ENCODE measurements at regions not wholly inside any gene's neighbourhood (a gene's known extent, or its start where the extent isn't known, plus 50 kb on each side); places are given as distances from the start of the nearest gene placed in this dataset.

- TF ChIP-seq, protein P1, sequence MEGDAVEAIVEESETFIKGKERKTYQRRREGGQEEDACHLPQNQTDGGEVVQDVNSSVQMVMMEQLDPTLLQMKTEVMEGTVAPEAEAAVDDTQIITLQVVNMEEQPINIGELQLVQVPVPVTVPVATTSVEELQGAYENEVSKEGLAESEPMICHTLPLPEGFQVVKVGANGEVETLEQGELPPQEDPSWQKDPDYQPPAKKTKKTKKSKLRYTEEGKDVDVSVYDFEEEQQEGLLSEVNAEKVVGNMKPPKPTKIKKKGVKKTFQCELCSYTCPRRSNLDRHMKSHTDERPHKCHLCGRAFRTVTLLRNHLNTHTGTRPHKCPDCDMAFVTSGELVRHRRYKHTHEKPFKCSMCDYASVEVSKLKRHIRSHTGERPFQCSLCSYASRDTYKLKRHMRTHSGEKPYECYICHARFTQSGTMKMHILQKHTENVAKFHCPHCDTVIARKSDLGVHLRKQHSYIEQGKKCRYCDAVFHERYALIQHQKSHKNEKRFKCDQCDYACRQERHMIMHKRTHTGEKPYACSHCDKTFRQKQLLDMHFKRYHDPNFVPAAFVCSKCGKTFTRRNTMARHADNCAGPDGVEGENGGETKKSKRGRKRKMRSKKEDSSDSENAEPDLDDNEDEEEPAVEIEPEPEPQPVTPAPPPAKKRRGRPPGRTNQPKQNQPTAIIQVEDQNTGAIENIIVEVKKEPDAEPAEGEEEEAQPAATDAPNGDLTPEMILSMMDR (conservative IDR thresholded peaks at IDR 0.05) = no peak
- Histone ChIP-seq H3K18ac (ENCODE audit: insufficient read length, low read depth, low read length) (no peak overlapping the region), H2BK20ac (ENCODE audit: low read depth, low read length, poor library complexity, severe bottlenecking) (no peak overlapping the region), H2BK12ac (ENCODE audit: insufficient read length, low read depth, low read length) (no peak overlapping the region), H3K79me1 (ENCODE audit: insufficient read depth, low read depth, low read length, poor library complexity, severe bottlenecking) (no peaks in the 10 kb centered on the region), H3K27ac (ENCODE audit: insufficient read length, low read depth, low read length) (no peak overlapping the region), H3K23me2 (ENCODE audit: insufficient read length, low read depth, low read length, poor library complexity, severe bottlenecking) (no peaks in the 10 kb centered on the region), H3K23ac (ENCODE audit: insufficient read length, low read depth, low read length) (no peak overlapping the region), H3K9ac (ENCODE audit: extremely low read depth, insufficient read length, low read length) (no peak overlapping the region), H2BK120ac (ENCODE audit: low read depth, low read length, poor library complexity, severe bottlenecking) (no peak overlapping the region), H3K56ac (ENCODE audit: insufficient read length, low read depth, low read length) (no peak overlapping the region), H3T11ph (ENCODE audit: low read length) (no peak overlapping the region), H3K4ac (ENCODE audit: low read depth, low read length) (no peak overlapping the region), H3K9me3 (ENCODE audit: control insufficient read depth, low read depth, low read length) (no peaks in the 10 kb centered on the region), H2BK15ac (ENCODE audit: low read depth, low read length) (no peak overlapping the region), H4K91ac (ENCODE audit: insufficient read length, low read depth, low read length) (no peak overlapping the region), H2BK5ac (ENCODE audit: insufficient read length, low read length) (no peak overlapping the region), H3K14ac (ENCODE audit: insufficient read depth, low read length) (no peak overlapping the region), H4K8ac (replicated peaks; ENCODE audit: insufficient read length, low read depth, low read length) (no peak overlapping the region), H3K27me3 (ENCODE audit: insufficient read depth, low read length) (no peaks in the 10 kb centered on the region), H3K4me2 (ENCODE audit: insufficient read depth, insufficient read length, low read length) (no peak overlapping the region), H4K5ac (ENCODE audit: insufficient read length, low read depth, low read length) (no peak overlapping the region), H3K4me1 (ENCODE audit: insufficient read depth, low read length) (no peaks in the 10 kb centered on the region), H2AK5ac (ENCODE audit: insufficient read length, low read length) (no peak overlapping the region), H3K79me2 (ENCODE audit: insufficient read depth, low read length) (no peaks in the 10 kb centered on the region), H2AFZ (ENCODE audit: low read length) (no peak overlapping the region), H4K20me1 (ENCODE audit: control insufficient read depth, insufficient read depth, insufficient read length) (no peaks in the 10 kb centered on the region)
- no CpG with 5 or more reads among the region's 1 CpG for WGBS (ENCODE audit: extremely low coverage, insufficient read length, low lambda C conversion rate)
- H3K27me3 Mint-ChIP-seq (ENCODE audit: low read depth) = no peaks in the 10 kb centered on the region
- no peak overlapping the region for H3K4me3 Mint-ChIP-seq
- DNase-seq = no peak
- H3K36me3 Mint-ChIP-seq (ENCODE audit: insufficient read depth in 1 of 3, low read depth in 3 of 3) = peaks cover 2 to 3% (median 3%) of the 10 kb centered on the region in 3 experiments; a peak in 3 of 7 replicates
- peaks cover 12 to 13% of the 10 kb centered on the region in 2 experiments; a peak in 4 of 5 replicates for H3K9me3 Mint-ChIP-seq
- H3K27ac Mint-ChIP-seq = no peak overlapping the region
- no peaks in the 10 kb centered on the region for H3K4me1 Mint-ChIP-seq
Measured at GRCh38 chr5:63022403-63022802, 443.8 kb downstream of the LRRC70 start.

Data from H9 (cell line).